ENCODE measurements at regions not wholly inside any gene's neighbourhood (a gene's known extent, or its start where the extent isn't known, plus 50 kb on each side); places are given as distances from the start of the nearest gene placed in this dataset.
"Not testable (repeated sequence)": the region's sequence is repeated elsewhere in the genome, so short reads cannot be mapped to it uniquely, and the experiment has no call there.

DNA sequence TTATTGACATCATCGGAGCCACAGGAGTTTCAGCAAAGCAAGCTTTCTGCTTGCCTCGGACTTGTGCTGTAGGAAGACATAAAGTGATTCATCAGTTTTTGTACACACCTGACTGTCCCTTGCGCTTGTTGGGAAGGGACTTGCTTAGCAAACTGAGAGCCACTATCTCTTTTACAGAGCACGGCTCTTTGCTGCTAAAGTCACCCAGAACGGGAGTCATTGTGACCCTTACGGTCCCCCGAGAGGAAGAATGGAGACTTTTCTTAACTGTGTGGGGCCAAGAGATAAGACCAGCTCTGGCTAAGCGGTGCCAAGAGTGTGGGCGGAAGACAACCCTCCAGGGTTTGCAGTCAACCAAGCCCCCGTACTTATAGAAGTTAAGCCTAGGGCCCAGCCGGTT is 89.6 kb upstream of the DEFB108B start:
- TF ChIP-seq, protein P1, sequence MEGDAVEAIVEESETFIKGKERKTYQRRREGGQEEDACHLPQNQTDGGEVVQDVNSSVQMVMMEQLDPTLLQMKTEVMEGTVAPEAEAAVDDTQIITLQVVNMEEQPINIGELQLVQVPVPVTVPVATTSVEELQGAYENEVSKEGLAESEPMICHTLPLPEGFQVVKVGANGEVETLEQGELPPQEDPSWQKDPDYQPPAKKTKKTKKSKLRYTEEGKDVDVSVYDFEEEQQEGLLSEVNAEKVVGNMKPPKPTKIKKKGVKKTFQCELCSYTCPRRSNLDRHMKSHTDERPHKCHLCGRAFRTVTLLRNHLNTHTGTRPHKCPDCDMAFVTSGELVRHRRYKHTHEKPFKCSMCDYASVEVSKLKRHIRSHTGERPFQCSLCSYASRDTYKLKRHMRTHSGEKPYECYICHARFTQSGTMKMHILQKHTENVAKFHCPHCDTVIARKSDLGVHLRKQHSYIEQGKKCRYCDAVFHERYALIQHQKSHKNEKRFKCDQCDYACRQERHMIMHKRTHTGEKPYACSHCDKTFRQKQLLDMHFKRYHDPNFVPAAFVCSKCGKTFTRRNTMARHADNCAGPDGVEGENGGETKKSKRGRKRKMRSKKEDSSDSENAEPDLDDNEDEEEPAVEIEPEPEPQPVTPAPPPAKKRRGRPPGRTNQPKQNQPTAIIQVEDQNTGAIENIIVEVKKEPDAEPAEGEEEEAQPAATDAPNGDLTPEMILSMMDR (IDR thresholded peaks at IDR 0.05) = not testable (repeated sequence)
- not testable (repeated sequence) for TF ChIP-seq POLR2A (IDR thresholded peaks at IDR 0.05)
